H9 (cell line): ENCODE measurements at regions not wholly inside any gene's neighbourhood (a gene's known extent, or its start where the extent isn't known, plus 50 kb on each side); places are given as distances from the start of the nearest gene placed in this dataset.

Experiments
- DNase-seq: peaks from one replicate; pipeline ENCODE4 v3.0.0-alpha.2; 2017
- H2AFZ ChIP-seq: one replicate; pipeline ENCODE4 v1.6.1; 2013; ENCODE audit warnings: mild to moderate bottlenecking, low read length, control low read depth, moderate library complexity
- H2AK5ac ChIP-seq: 2 replicates; pipeline ENCODE4 v1.6.1; 2013; ENCODE audit warnings: low read length, control low read depth, mixed read lengths; ENCODE audit not compliant: insufficient read length
- H2BK120ac ChIP-seq: one replicate; pipeline ENCODE4 v1.6.1; 2013; ENCODE audit warnings: low read depth, mild to moderate bottlenecking, low read length, control low read depth, inconsistent platforms; ENCODE audit not compliant: poor library complexity, severe bottlenecking
- H2BK12ac ChIP-seq: 2 replicates; pipeline ENCODE4 v1.6.1; 2013; ENCODE audit warnings: low read length, control low read depth, mixed read lengths, low read depth; ENCODE audit not compliant: insufficient read length
- H2BK15ac ChIP-seq: 2 replicates; pipeline ENCODE4 v1.6.1; 2013; ENCODE audit warnings: low read depth, low read length, control low read depth
- H2BK20ac ChIP-seq: one replicate; pipeline ENCODE4 v1.6.1; 2013; ENCODE audit warnings: low read depth, mild to moderate bottlenecking, low read length, control low read depth, inconsistent platforms; ENCODE audit not compliant: poor library complexity, severe bottlenecking
- H2BK5ac ChIP-seq: 2 replicates; pipeline ENCODE4 v1.6.1; 2013; ENCODE audit warnings: low read length, control low read depth, mixed read lengths; ENCODE audit not compliant: insufficient read length
- H3K14ac ChIP-seq: 2 replicates; pipeline ENCODE4 v1.6.1; 2013; ENCODE audit warnings: low read length, control low read depth; ENCODE audit not compliant: insufficient read depth
- H3K18ac ChIP-seq: 2 replicates; pipeline ENCODE4 v1.6.1; 2013; ENCODE audit warnings: low read depth, mild to moderate bottlenecking, mixed read lengths, low read length, control low read depth; ENCODE audit not compliant: insufficient read length
- H3K23ac ChIP-seq: 2 replicates; pipeline ENCODE4 v1.6.1; 2013; ENCODE audit warnings: low read length, control low read depth, mixed read lengths, low read depth; ENCODE audit not compliant: insufficient read length
- H3K23me2 ChIP-seq: 2 replicates; pipeline ENCODE4 v1.6.1; 2013; ENCODE audit warnings: low read depth, mild to moderate bottlenecking, mixed read lengths, low read length, control low read depth; ENCODE audit not compliant: insufficient read length, poor library complexity, severe bottlenecking
- H3K27ac ChIP-seq: 2 replicates; pipeline ENCODE4 v1.5.1; 2013; ENCODE audit warnings: low read length, control low read depth, mixed read lengths, low read depth; ENCODE audit not compliant: insufficient read length
- H3K27me3 ChIP-seq: 2 replicates; pipeline ENCODE4 v1.6.1; 2013; ENCODE audit warnings: low read length, control low read depth, inconsistent platforms; ENCODE audit not compliant: insufficient read depth
- H3K4ac ChIP-seq: 2 replicates; pipeline ENCODE4 v1.6.1; 2013; ENCODE audit warnings: low read depth, mild to moderate bottlenecking, control low read depth, inconsistent platforms, low read length, moderate library complexity
- H3K4me1 ChIP-seq: 2 replicates; pipeline ENCODE4 v1.6.1; 2013; ENCODE audit warnings: low read length, control low read depth, inconsistent platforms; ENCODE audit not compliant: insufficient read depth
- H3K4me2 ChIP-seq: 2 replicates; pipeline ENCODE4 v1.6.1; 2013; ENCODE audit warnings: low read length, control low read depth, mixed read lengths; ENCODE audit not compliant: insufficient read length, insufficient read depth
- H3K56ac ChIP-seq: 2 replicates; pipeline ENCODE4 v1.6.1; 2013; ENCODE audit warnings: low read depth, mild to moderate bottlenecking, mixed read lengths, low read length, control low read depth; ENCODE audit not compliant: insufficient read length
- H3K79me1 ChIP-seq: 2 replicates; pipeline ENCODE4 v1.6.1; 2013; ENCODE audit warnings: low read depth, mild to moderate bottlenecking, moderate library complexity, low read length, control low read depth, inconsistent platforms; ENCODE audit not compliant: insufficient read depth, poor library complexity, severe bottlenecking
- H3K79me2 ChIP-seq: 2 replicates; pipeline ENCODE4 v1.6.1; 2013; ENCODE audit warnings: low read length, control low read depth, inconsistent platforms; ENCODE audit not compliant: insufficient read depth
- H3K9ac ChIP-seq: 2 replicates; pipeline ENCODE4 v1.6.1; 2013; ENCODE audit warnings: low read length, control low read depth, mixed read lengths; ENCODE audit not compliant: insufficient read length; ENCODE audit errors: extremely low read depth
- H3K9me3 ChIP-seq: one replicate; pipeline ENCODE4 v1.6.1; 2013; ENCODE audit warnings: low read depth, low read length, inconsistent platforms; ENCODE audit not compliant: control insufficient read depth
- H3T11ph ChIP-seq: one replicate; pipeline ENCODE4 v1.6.1; 2013; ENCODE audit warnings: mild to moderate bottlenecking, low read length, control low read depth, inconsistent platforms
- H4K20me1 ChIP-seq: one replicate; pipeline ENCODE4 v1.6.1; 2013; ENCODE audit not compliant: control insufficient read depth, insufficient read length, insufficient read depth
- H4K5ac ChIP-seq: 2 replicates; pipeline ENCODE4 v1.6.1; 2013; ENCODE audit warnings: low read depth, mild to moderate bottlenecking, mixed read lengths, low read length, control low read depth; ENCODE audit not compliant: insufficient read length
- H4K8ac ChIP-seq: replicated peaks from 2 replicates; pipeline ENCODE4 v1.6.1; 2013; ENCODE audit warnings: low read length, control low read depth, mixed read lengths, low read depth; ENCODE audit not compliant: insufficient read length
- H4K91ac ChIP-seq: 2 replicates; pipeline ENCODE4 v1.6.1; 2013; ENCODE audit warnings: low read depth, mild to moderate bottlenecking, moderate library complexity, mixed read lengths, low read length, control low read depth; ENCODE audit not compliant: insufficient read length
- H3K27ac Mint-ChIP-seq, 3 experiments: 2 replicates in 2 of 3; 3 replicates in 1 of 3; pipeline ENCODE4 v1.8.0; 2020 to 2021; ENCODE audit warnings: mixed read lengths in 3 of 3, mild to moderate bottlenecking in 1 of 3, moderate library complexity in 1 of 3
- H3K27me3 Mint-ChIP-seq: 2 replicates; pipeline ENCODE4 v1.8.0; 2021; ENCODE audit warnings: low read depth, mild to moderate bottlenecking, moderate library complexity, mixed read lengths
- H3K36me3 Mint-ChIP-seq, 3 experiments: 2 replicates in 2 of 3; 3 replicates in 1 of 3; pipeline ENCODE4 v1.8.0; 2020 to 2021; ENCODE audit warnings: low read depth in 3 of 3, mixed read lengths in 3 of 3; ENCODE audit not compliant: insufficient read depth in 1 of 3
- H3K4me1 Mint-ChIP-seq, 2 experiments: 2 replicates each; pipeline ENCODE4 v1.8.0; 2020; ENCODE audit warnings: mixed read lengths in 2 of 2
- H3K4me3 Mint-ChIP-seq, 2 experiments: 2 replicates in 1 of 2; 3 replicates in 1 of 2; pipeline ENCODE4 v1.8.0; 2020 to 2021; ENCODE audit warnings: mild to moderate bottlenecking in 2 of 2, mixed read lengths in 2 of 2, moderate library complexity in 1 of 2
- H3K9me3 Mint-ChIP-seq, 2 experiments: 2 replicates in 1 of 2; 3 replicates in 1 of 2; pipeline ENCODE4 v1.8.0; 2020; ENCODE audit warnings: mild to moderate bottlenecking in 2 of 2, mixed read lengths in 2 of 2, moderate library complexity in 1 of 2
- CTCF ChIP-seq: fragments of 200-600 bp; sonication (generic); conservative IDR thresholded peaks from 3 replicates; pipeline ENCODE4 v1.8.0; 2021; ENCODE audit warnings: antibody characterized with exemption, mild to moderate bottlenecking
- WGBS: extraction: QIAGEN DNeasy Blood & Tissue Kit; methylation state at CpG from one replicate; pipeline ENCODE4 v1.1.7; 2013; ENCODE audit warnings: missing lambda C conversion rate, low lambda C conversion rate, mixed read lengths; ENCODE audit not compliant: insufficient read length; ENCODE audit errors: extremely low coverage; 5-methylcytosine and 5-hydroxymethylcytosine counted together

DNA sequence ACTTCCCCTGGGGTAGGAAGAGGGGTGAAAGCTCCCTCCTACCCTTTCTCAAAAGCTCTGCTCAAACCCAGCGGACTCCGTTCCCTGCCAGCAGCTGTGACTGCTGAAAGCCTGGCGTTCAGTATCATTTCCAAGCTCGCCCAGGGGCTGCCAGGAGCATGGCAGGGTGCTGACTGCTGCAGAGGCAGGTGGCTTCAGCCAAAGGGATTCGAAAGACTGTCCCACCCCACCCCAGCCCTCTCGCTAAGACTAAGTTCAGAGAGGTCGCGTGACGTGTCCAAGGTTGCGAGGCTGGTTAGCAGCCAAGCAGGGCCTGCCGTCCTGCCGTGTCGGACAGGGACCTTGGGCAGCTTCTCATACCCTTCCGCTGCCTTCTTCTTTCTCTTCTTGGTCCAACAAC lies 72.3 kb upstream of the RAB12 start:
- H3K14ac ChIP-seq = peak overlapping the region; percentile 55; the same call in 1 of the 2 replicates
- no peak overlapping the region for H2AFZ ChIP-seq
- H3K79me2 ChIP-seq = no peaks in the 10 kb centered on the region
- H3K4me2 ChIP-seq = no peak overlapping the region
- no peak overlapping the region for H4K8ac ChIP-seq
- WGBS = no CpG with 5 or more reads among the region's 14 CpGs
- no peak overlapping the region for H2BK5ac ChIP-seq
- H3K23ac ChIP-seq = no peak overlapping the region
- no peak overlapping the region for H2BK20ac ChIP-seq
- peaks cover 0 to 10% (median 8%) of the 10 kb centered on the region in 3 experiments; a peak in 6 of 7 replicates for H3K36me3 Mint-ChIP-seq
- no peak overlapping the region for H3K9ac ChIP-seq
- no peak overlapping the region for H2AK5ac ChIP-seq
- no peak overlapping the region for H3K27ac ChIP-seq
- H3K4me1 ChIP-seq = no peaks in the 10 kb centered on the region
- no peak overlapping the region for H2BK12ac ChIP-seq
- no peak overlapping the region for H2BK15ac ChIP-seq
- H3K4me3 Mint-ChIP-seq = no peak overlapping the region
- no peak overlapping the region for H3K56ac ChIP-seq
- no peak overlapping the region for H3T11ph ChIP-seq
- no peak overlapping the region for H3K27ac Mint-ChIP-seq
- H4K91ac ChIP-seq = no peak overlapping the region
- TF ChIP-seq CTCF = no peak
- no peaks in the 10 kb centered on the region for H3K79me1 ChIP-seq
- no peaks in the 10 kb centered on the region for H3K23me2 ChIP-seq
- no peak overlapping the region for H3K4ac ChIP-seq
- no peaks in the 10 kb centered on the region for H3K9me3 ChIP-seq
- H3K27me3 ChIP-seq = no peaks in the 10 kb centered on the region
- no peak overlapping the region for H2BK120ac ChIP-seq
- DNase-seq = no peak
- H4K20me1 ChIP-seq = no peaks in the 10 kb centered on the region
- H4K5ac ChIP-seq = no peak overlapping the region
- no peaks in the 10 kb centered on the region; the same call in 1 of the 2 replicates for H3K27me3 Mint-ChIP-seq
- no peaks in the 10 kb centered on the region for H3K4me1 Mint-ChIP-seq
- H3K9me3 Mint-ChIP-seq = peaks cover 12 to 16% of the 10 kb centered on the region in 2 experiments
- no peak overlapping the region for H3K18ac ChIP-seq
